ENCODE measurements at regions not wholly inside any gene's neighbourhood (a gene's known extent, or its start where the extent isn't known, plus 50 kb on each side); places are given as distances from the start of the nearest gene placed in this dataset.

DNA sequence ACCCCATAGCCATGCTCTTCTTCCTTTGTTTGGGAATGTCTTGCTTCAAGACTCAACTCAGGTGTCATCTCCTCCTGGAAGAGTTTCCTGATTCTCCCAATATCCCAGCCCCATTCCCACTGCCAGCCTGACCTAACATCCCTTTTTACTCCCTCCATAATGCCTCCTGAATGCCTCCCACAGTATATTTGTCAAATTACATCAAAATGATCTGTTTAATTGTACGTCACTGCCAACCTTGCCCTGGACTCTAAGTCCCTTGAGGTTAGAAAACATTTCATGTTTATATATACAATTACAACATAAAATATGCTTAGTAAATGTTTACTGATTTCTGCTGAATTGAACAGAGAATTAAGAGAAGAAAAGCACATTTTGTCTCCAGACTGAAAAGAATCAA lies 301.6 kb upstream of the PDE4D start:
- dilution Hi-C loops (cut with MboI; ENCODE audit: extremely low pct_ligation_motif_present, low sequenced_read_pairs) (no loop called here), intact Hi-C loops (cut with micrococcal nuclease) (no loop called here)
- H3K4me1 ChIP-seq (ENCODE audit: control insufficient read depth, extremely low read depth, insufficient read depth, low read length) = peaks cover 8% of the 10 kb centered on the region
- ChIA-PET CTCF (no interaction called here), POLR2A (no interaction called here)
- H4K20me1 ChIP-seq (replicated peaks; ENCODE audit: control insufficient read depth, extremely low read depth, insufficient read depth, low read length) = no peaks in the 10 kb centered on the region
- H2AFZ ChIP-seq (ENCODE audit: low read depth, low read length) = no peak overlapping the region
- no peaks in the 10 kb centered on the region for H3K79me2 ChIP-seq (ENCODE audit: control insufficient read depth, insufficient read depth, low read length)
- TF ChIP-seq, protein P1, sequence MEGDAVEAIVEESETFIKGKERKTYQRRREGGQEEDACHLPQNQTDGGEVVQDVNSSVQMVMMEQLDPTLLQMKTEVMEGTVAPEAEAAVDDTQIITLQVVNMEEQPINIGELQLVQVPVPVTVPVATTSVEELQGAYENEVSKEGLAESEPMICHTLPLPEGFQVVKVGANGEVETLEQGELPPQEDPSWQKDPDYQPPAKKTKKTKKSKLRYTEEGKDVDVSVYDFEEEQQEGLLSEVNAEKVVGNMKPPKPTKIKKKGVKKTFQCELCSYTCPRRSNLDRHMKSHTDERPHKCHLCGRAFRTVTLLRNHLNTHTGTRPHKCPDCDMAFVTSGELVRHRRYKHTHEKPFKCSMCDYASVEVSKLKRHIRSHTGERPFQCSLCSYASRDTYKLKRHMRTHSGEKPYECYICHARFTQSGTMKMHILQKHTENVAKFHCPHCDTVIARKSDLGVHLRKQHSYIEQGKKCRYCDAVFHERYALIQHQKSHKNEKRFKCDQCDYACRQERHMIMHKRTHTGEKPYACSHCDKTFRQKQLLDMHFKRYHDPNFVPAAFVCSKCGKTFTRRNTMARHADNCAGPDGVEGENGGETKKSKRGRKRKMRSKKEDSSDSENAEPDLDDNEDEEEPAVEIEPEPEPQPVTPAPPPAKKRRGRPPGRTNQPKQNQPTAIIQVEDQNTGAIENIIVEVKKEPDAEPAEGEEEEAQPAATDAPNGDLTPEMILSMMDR (IDR thresholded peaks at IDR 0.05; ENCODE audit: extremely low read depth in 1 of 2, insufficient read depth in 1 of 2, low read depth in 1 of 2, low read length in 2 of 2) = no peak
- TF ChIP-seq JUN (IDR thresholded peaks at IDR 0.05; ENCODE audit: borderline replicate concordance, insufficient read depth, insufficient read length, low read depth) = no peak
- TF ChIP-seq POLR2A (IDR thresholded peaks at IDR 0.05; ENCODE audit: low read depth, low read length) = no peak
- TF ChIP-seq, protein P2, sequence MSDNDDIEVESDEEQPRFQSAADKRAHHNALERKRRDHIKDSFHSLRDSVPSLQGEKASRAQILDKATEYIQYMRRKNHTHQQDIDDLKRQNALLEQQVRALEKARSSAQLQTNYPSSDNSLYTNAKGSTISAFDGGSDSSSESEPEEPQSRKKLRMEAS (IDR thresholded peaks at IDR 0.05; ENCODE audit: insufficient read depth, insufficient read length) = no peak
- TF ChIP-seq FOS (IDR thresholded peaks at IDR 0.05; ENCODE audit: borderline replicate concordance, insufficient read depth, low read length) = no peak
- TF ChIP-seq EZH2 (IDR thresholded peaks at IDR 0.05; ENCODE audit: borderline replicate concordance, low read depth, low read length, severe bottlenecking) = no peak
- TF ChIP-seq MYC (IDR thresholded peaks at IDR 0.05; ENCODE audit: low read depth, low read length) = no peak
- TF ChIP-seq POLR2AphosphoS5 (IDR thresholded peaks at IDR 0.05; ENCODE audit: insufficient read depth, low read depth, low read length) = no peak
- TF ChIP-seq GATA2 (IDR thresholded peaks at IDR 0.05; ENCODE audit: insufficient read depth, insufficient read length, low read depth, low read length) = no peak
- no peak for FAIRE-seq
- no peaks in the 10 kb centered on the region for H3K36me3 ChIP-seq (ENCODE audit: control insufficient read depth in 2 of 2, extremely low read depth in 1 of 2, insufficient read depth in 2 of 2, low read length in 2 of 2)
- DNase-seq (ENCODE audit: low read depth, low spot score) = no peak
- H3K9ac ChIP-seq (replicated peaks; ENCODE audit: extremely low read depth, insufficient read depth, low read length) = no peak overlapping the region
- no peaks in the 10 kb centered on the region for H3K9me3 ChIP-seq (replicated peaks; ENCODE audit: control insufficient read depth, insufficient read depth, low read length)
- H3K9me1 ChIP-seq (replicated peaks; ENCODE audit: control insufficient read depth, extremely low read depth, insufficient read depth, low read length) = no peaks in the 10 kb centered on the region
- no peak overlapping the region for H3K4me2 ChIP-seq (ENCODE audit: insufficient read depth, low read length)
- no peak overlapping the region for H3K27ac ChIP-seq (ENCODE audit: insufficient read depth, low read depth, low read length)
- no peak overlapping the region for H3K4me3 ChIP-seq (replicated peaks in 1 of 3; ENCODE audit: insufficient read depth in 1 of 3, low read depth in 1 of 3, low read length in 3 of 3)
- no peaks in the 10 kb centered on the region for H3K27me3 ChIP-seq (ENCODE audit: control insufficient read depth in 2 of 2, insufficient read depth in 2 of 2, low read length in 2 of 2)
- no TSS peak for BruUV-seq (replicated peaks)

Data from endothelial cell of umbilical vein (primary cell).